K562 (cell line): ENCODE measurements at regions not wholly inside any gene's neighbourhood (a gene's known extent, or its start where the extent isn't known, plus 50 kb on each side); places are given as distances from the start of the nearest gene placed in this dataset.
A peak's percentile ranks its signal among the peaks of the same experiment; 100 is the strongest.

ENCODE experiments used
- ATAC-seq: fragments of 200-7000 bp; cut with Tn5 transposase; 3 replicates; pipeline ENCODE4 v1.9.1; 2020; ENCODE audit warnings: moderate library complexity
- BruUV-seq: library from RNA; stranded (reverse); fragments of 400-500 nt; replicated peaks from 2 replicates; lab custom pipeline; 2021; lab: Mats Ljungman, UMichigan
- CTCF ChIA-PET: fragments of 300-600 bp; formaldehyde crosslinking; extraction: SDS; loops from one replicate; lab custom pipeline; 2021; ENCODE audit warnings: low intra/inter-chr PET ratio; lab: Yijun Ruan, JAX
- POLR2A ChIA-PET: fragments of 300-600, 350-650 bp; sonication (Branson Sonifier 250); formaldehyde crosslinking; extraction: SDS; loops from one replicate; lab custom pipeline; 2021; ENCODE audit warnings: antibody characterized with exemption, inconsistent platforms; lab: Yijun Ruan, JAX
- DNase-seq, 4 experiments: peaks; one replicate each; pipeline versions ENCODE4 v3.0.0 to v3.0.0-alpha.2; 2011 to 2018; ENCODE audit warnings: low spot score in 3 of 4, mixed read lengths in 3 of 4; ENCODE audit errors: extremely low read depth in 1 of 4
- FAIRE-seq: peaks from 2 replicates; lab custom pipeline; 2011; peaks lifted over from hg19 to GRCh38; lab: Jason Lieb, UNC
- H2AFZ ChIP-seq: 2 replicates; pipeline ENCODE4 v1.6.0; 2011; ENCODE audit warnings: low read depth, low read length, control low read depth, inconsistent platforms
- H3K27ac ChIP-seq: fragments of 200-600 bp; 3 replicates; pipeline ENCODE4 v1.8.0; 2011; ENCODE audit warnings: low read depth, mild to moderate bottlenecking, control low read depth, inconsistent platforms, low read length, moderate library complexity, mixed read lengths; ENCODE audit errors: extremely low read depth
- H3K27me3 ChIP-seq, 2 experiments: fragments of 300-600 bp in 1 of 2; 2 replicates in 1 of 2; 3 replicates in 1 of 2; pipeline versions ENCODE4 v1.6.0 to v1.8.0; 2011; ENCODE audit warnings: inconsistent platforms in 2 of 2, low read length in 2 of 2, mild to moderate bottlenecking in 1 of 2, mixed read lengths in 1 of 2, moderate library complexity in 1 of 2; ENCODE audit not compliant: control insufficient read depth in 2 of 2, insufficient read depth in 2 of 2
- H3K36me3 ChIP-seq: fragments of 300-600 bp; 3 replicates; pipeline ENCODE4 v1.8.0; 2011; ENCODE audit warnings: mild to moderate bottlenecking, low read length, inconsistent platforms; ENCODE audit not compliant: control insufficient read depth, insufficient read depth
- H3K4me1 ChIP-seq, 2 experiments: fragments of 200-600 bp in 1 of 2; replicated peaks in 1 of 2; 2 replicates in 1 of 2; 3 replicates in 1 of 2; pipeline versions ENCODE4 v1.5.1 to v1.8.0; 2011; ENCODE audit warnings: inconsistent platforms in 2 of 2, low read length in 2 of 2, mild to moderate bottlenecking in 1 of 2, mixed read lengths in 1 of 2, moderate library complexity in 1 of 2; ENCODE audit not compliant: control insufficient read depth in 2 of 2, insufficient read depth in 2 of 2
- H3K4me2 ChIP-seq: 2 replicates; pipeline ENCODE4 v1.6.1; 2011; ENCODE audit warnings: low read length, control low read depth, inconsistent platforms, mixed read lengths; ENCODE audit not compliant: insufficient read depth
- H3K4me3 ChIP-seq: fragments of 200-600 bp; sonication (generic), shearing (Covaris generic); 2 replicates; pipeline ENCODE4 v1.5.1; 2016; ENCODE audit warnings: control low read depth, inconsistent platforms
- H3K79me2 ChIP-seq: fragments of 200-600 bp; 3 replicates; pipeline ENCODE4 v1.8.0; 2011; ENCODE audit warnings: low read length, inconsistent platforms; ENCODE audit not compliant: control insufficient read depth, insufficient read depth
- H3K9ac ChIP-seq, 2 experiments: 2 replicates each; pipeline versions ENCODE4 v1.6.0 to v1.6.1; 2011; ENCODE audit warnings: low read depth in 2 of 2, low read length in 2 of 2, control low read depth in 1 of 2, inconsistent platforms in 1 of 2, mild to moderate bottlenecking in 1 of 2, mixed read lengths in 1 of 2; ENCODE audit not compliant: insufficient read depth in 1 of 2
- H3K9me1 ChIP-seq: one replicate; pipeline ENCODE4 v1.6.0; 2011; ENCODE audit warnings: inconsistent platforms, mild to moderate bottlenecking, low read length, moderate library complexity; ENCODE audit not compliant: control insufficient read depth, insufficient read depth
- H3K9me3 ChIP-seq: replicated peaks from 2 replicates; pipeline ENCODE4 v1.5.1; 2011; ENCODE audit warnings: low read depth, low read length, inconsistent platforms; ENCODE audit not compliant: control insufficient read depth, insufficient read depth
- H4K20me1 ChIP-seq: replicated peaks from 2 replicates; pipeline ENCODE4 v1.6.1; 2011; ENCODE audit warnings: low read length, inconsistent platforms, mixed read lengths; ENCODE audit not compliant: control insufficient read depth, insufficient read depth
- CREB3 ChIP-seq: fragments of 450-650 bp; conservative IDR thresholded peaks from 2 replicates; pipeline ENCODE4 v1.6.1; 2016; ENCODE audit warnings: missing genetic modification characterization, low read depth, mild to moderate bottlenecking, missing compliant biosample characterization, moderate library complexity
- FOSL1 ChIP-seq: fragments of 200-800 bp; sonication (Bioruptor generic); conservative IDR thresholded peaks from 2 replicates; pipeline ENCODE4 v1.6.1; 2016; ENCODE audit warnings: missing genetic modification characterization, missing compliant biosample characterization
- ZNF316 ChIP-seq: fragments of 450-650 bp; IDR thresholded peaks from 2 replicates; pipeline ENCODE4 v1.6.1; 2016
- ZNF445 ChIP-seq: fragments of 250-450 bp; sonication (Bioruptor Pico); IDR thresholded peaks from 2 replicates; pipeline ENCODE4 v1.4.0; 2020; ENCODE audit warnings: low read depth, mild to moderate bottlenecking, moderate library complexity
- WGBS: fragments of 100-300 bp; shearing (Covaris generic); methylation state at CpG from one replicate; pipeline ENCODE4 v1.1.6; 2016; ENCODE audit warnings: low coverage, mixed read lengths; ENCODE audit not compliant: insufficient coverage; ENCODE audit errors: missing lambda C conversion rate; 5-methylcytosine and 5-hydroxymethylcytosine counted together
- in situ Hi-C: fragments of 300-500 bp; cut with MboI; formaldehyde crosslinking; loops from 4 replicates; pipeline ENCODE4 v1.15.0; 2018; ENCODE audit warnings: inconsistent platforms, mixed read lengths
- intact Hi-C: fragments of 100-400 bp; cut with micrococcal nuclease; formaldehyde crosslinking; loops from 2 replicates; pipeline ENCODE4 v1.14.2; 2022

DNA sequence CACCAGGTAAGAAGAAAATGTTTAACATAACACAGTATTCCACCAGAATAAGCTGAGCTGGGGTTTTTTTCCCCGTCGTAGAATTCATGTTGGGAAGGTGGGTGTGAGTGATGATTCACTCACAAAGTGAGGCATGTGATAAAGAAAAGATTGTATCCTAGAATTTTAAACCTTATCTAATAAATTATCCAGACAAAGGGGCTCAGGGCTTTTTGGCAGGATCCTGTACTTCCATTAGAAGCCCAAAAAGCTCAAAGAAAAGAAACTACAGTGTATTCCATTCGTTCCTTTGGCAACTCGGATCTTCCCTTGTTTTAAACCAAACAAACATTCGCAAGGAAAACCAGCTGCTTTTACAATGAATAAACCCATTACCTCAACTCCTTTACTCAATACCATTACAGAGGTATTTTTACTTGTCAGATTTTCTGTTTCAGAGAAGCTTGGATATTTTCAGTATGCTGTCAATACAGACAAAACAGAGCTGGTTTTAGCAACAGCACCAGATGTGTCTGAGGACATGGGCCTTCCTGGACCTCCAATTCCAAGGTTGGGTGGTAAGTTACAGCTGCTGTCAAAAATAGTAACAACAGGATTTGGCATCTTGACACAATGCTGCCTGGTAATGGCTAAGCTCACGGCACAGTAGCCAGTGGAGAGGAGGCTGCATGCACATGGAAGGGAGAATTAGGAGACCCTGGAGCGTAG is 159.9 kb upstream of the RUNX1 start:
- intact Hi-C loops (loop anchor here (5.0 to 10.0 kb wide), 4 partner anchors 193 to 464 kb away; no protein-coding TSS in a partner anchor), in situ Hi-C loops (no loop called here)
- Histone ChIP-seq H3K9me3 (no peaks in the 10 kb centered on the region), H3K9me1 (no peaks in the 10 kb centered on the region), H3K9ac (no peak overlapping the region), H3K27ac (no peak overlapping the region), H3K4me2 (no peak overlapping the region), H2AFZ (no peak overlapping the region; the same call in 1 of the 2 replicates), H3K4me3 (no peak overlapping the region), H3K36me3 (no peaks in the 10 kb centered on the region), H3K79me2 (no peaks in the 10 kb centered on the region), H4K20me1 (no peaks in the 10 kb centered on the region), H3K27me3 (no peaks in the 10 kb centered on the region), H3K4me1 (peaks cover 20 to 31% of the 10 kb centered on the region in 2 experiments)
- CTCF ChIA-PET, result no interaction called here
- POLR2A ChIA-PET, result interaction anchor here (0.7 to 1.9 kb wide), 3 partner anchors 9 to 50 kb away, joined by 3 to 9 read pairs (median 5); no protein-coding TSS in a partner anchor
- DNase-seq, result no peak
- TF ChIP-seq CREB3 (tag) (no peak), FOSL1 (peak; percentile 40; the same call in 1 of the 2 replicates), ZNF316 (peak; percentile 50; the same call in 1 of the 2 replicates), ZNF445 (CRISPR knock-in tag) (no peak)
- FAIRE-seq, result no peak
- no TSS peak for BruUV-seq
- no peak for ATAC-seq
- 58% methylated on average over 7 of the region's 7 CpGs for WGBS
